H1 (cell line): ENCODE measurements at regions not wholly inside any gene's neighbourhood (a gene's known extent, or its start where the extent isn't known, plus 50 kb on each side); places are given as distances from the start of the nearest gene placed in this dataset.

Source experiments
- CTCF ChIA-PET: fragments of 300-600 bp; sonication (Branson Sonifier 250); formaldehyde crosslinking; loops from one replicate; lab custom pipeline; 2021; ENCODE audit not compliant: partially characterized antibody; lab: Charles Lee
- POLR2A ChIA-PET: fragments of 300-600 bp; sonication (Branson Sonifier 250); formaldehyde crosslinking; loops from one replicate; lab custom pipeline; 2021; ENCODE audit warnings: inconsistent platforms; ENCODE audit not compliant: partially characterized antibody; lab: Charles Lee
- DNase-seq, 2 experiments: peaks; one replicate each; pipeline versions ENCODE4 v3.0.0 to v3.0.0-alpha.2; 2010 to 2022; ENCODE audit warnings: low spot score in 2 of 2, low read depth in 1 of 2, mixed read lengths in 1 of 2
- FAIRE-seq: peaks from 2 replicates; lab custom pipeline; 2011; peaks lifted over from hg19 to GRCh38; lab: Jason Lieb, UNC
- H2AFZ ChIP-seq: 2 replicates; pipeline ENCODE4 v1.8.1; 2012; ENCODE audit warnings: low read length, inconsistent platforms
- H2AK5ac ChIP-seq: 2 replicates; pipeline ENCODE4 v1.6.1; 2013; ENCODE audit warnings: low read depth, low read length
- H2BK120ac ChIP-seq: replicated peaks from 2 replicates; pipeline ENCODE3; 2013; ENCODE audit warnings: low read depth, low read length, inconsistent platforms
- H2BK12ac ChIP-seq: 2 replicates; pipeline ENCODE4 v1.6.1; 2013; ENCODE audit warnings: low read depth, low read length
- H2BK15ac ChIP-seq: 2 replicates; pipeline ENCODE4 v1.6.1; 2013; ENCODE audit warnings: low read length
- H2BK20ac ChIP-seq: 2 replicates; pipeline ENCODE4 v1.6.1; 2013; ENCODE audit warnings: low read length
- H2BK5ac ChIP-seq: 2 replicates; pipeline ENCODE4 v1.6.1; 2013; ENCODE audit warnings: low read depth, low read length
- H3K14ac ChIP-seq: 2 replicates; pipeline ENCODE4 v1.6.1; 2013; ENCODE audit warnings: inconsistent platforms; ENCODE audit not compliant: insufficient read length
- H3K18ac ChIP-seq: 2 replicates; pipeline ENCODE4 v1.6.1; 2013; ENCODE audit warnings: low read length; ENCODE audit errors: extremely low read depth
- H3K23ac ChIP-seq: 2 replicates; pipeline ENCODE4 v1.6.1; 2013; ENCODE audit warnings: inconsistent platforms; ENCODE audit not compliant: insufficient read length
- H3K23me2 ChIP-seq: 2 replicates; pipeline ENCODE4 v1.6.1; 2013; ENCODE audit warnings: low read depth, low read length
- H3K27ac ChIP-seq: 2 replicates; pipeline ENCODE4 v1.6.1; 2011; ENCODE audit warnings: low read depth, low read length, inconsistent platforms
- H3K27me3 ChIP-seq, 4 experiments: replicated peaks in 1 of 4; 1 replicate in 1 of 4; 2 replicates in 3 of 4; pipeline versions ENCODE4 v1.6.1 to v1.8.1; 2011 to 2013; ENCODE audit warnings: low read length in 3 of 4, mild to moderate bottlenecking in 3 of 4, inconsistent platforms in 2 of 4, mixed read lengths in 2 of 4, moderate library complexity in 1 of 4; ENCODE audit not compliant: control insufficient read depth in 3 of 4, insufficient read depth in 3 of 4; ENCODE audit errors: extremely low read depth in 1 of 4
- H3K36me3 ChIP-seq, 4 experiments: 2 replicates each; pipeline versions ENCODE4 v1.6.1 to v1.8.1; 2011 to 2013; ENCODE audit warnings: mild to moderate bottlenecking in 4 of 4, low read length in 3 of 4, moderate library complexity in 2 of 4, control low read depth in 1 of 4, inconsistent platforms in 1 of 4; ENCODE audit not compliant: insufficient read depth in 4 of 4, control insufficient read depth in 2 of 4
- H3K4ac ChIP-seq: replicated peaks from 2 replicates; pipeline ENCODE3; 2013; ENCODE audit warnings: low read length, low read depth, mixed read lengths, inconsistent platforms; ENCODE audit not compliant: insufficient read length
- H3K4me1 ChIP-seq, 4 experiments: replicated peaks in 1 of 4; 1 replicate in 1 of 4; 2 replicates in 3 of 4; pipeline versions ENCODE4 v1.6.1 to v1.8.1; 2011 to 2013; ENCODE audit warnings: low read length in 3 of 4, inconsistent platforms in 2 of 4, mixed read lengths in 1 of 4; ENCODE audit not compliant: insufficient read depth in 4 of 4, control insufficient read depth in 3 of 4
- H3K4me2 ChIP-seq, 2 experiments: 2 replicates each; pipeline versions ENCODE4 v1.6.1 to v1.8.1; 2011 to 2013; ENCODE audit warnings: low read depth in 2 of 2, low read length in 2 of 2, control low read depth in 1 of 2, inconsistent platforms in 1 of 2, mild to moderate bottlenecking in 1 of 2; ENCODE audit not compliant: insufficient read depth in 1 of 2
- H3K4me3 ChIP-seq, 4 experiments: fragments of 200-600, 300-600 bp in 1 of 4; sonication (generic), shearing (Covaris generic), sonication (Bioruptor Twin) in 1 of 4; 2 replicates each; pipeline versions ENCODE4 v1.5.1 to v1.8.1; 2011 to 2016; ENCODE audit warnings: low read length in 4 of 4, low read depth in 3 of 4, control low read depth in 2 of 4, inconsistent platforms in 2 of 4, mild to moderate bottlenecking in 2 of 4, mixed read lengths in 1 of 4, moderate library complexity in 1 of 4; ENCODE audit not compliant: insufficient read depth in 2 of 4; ENCODE audit errors: extremely low read depth in 1 of 4
- H3K56ac ChIP-seq: replicated peaks from 2 replicates; pipeline ENCODE3; 2013; ENCODE audit warnings: low read depth, mild to moderate bottlenecking, mixed read lengths, low read length, inconsistent platforms; ENCODE audit not compliant: insufficient read length
- H3K79me1 ChIP-seq: 2 replicates; pipeline ENCODE4 v1.6.1; 2013; ENCODE audit warnings: low read depth, low read length, control low read depth
- H3K79me2 ChIP-seq, 2 experiments: 2 replicates each; pipeline versions ENCODE4 v1.6.1 to v1.8.1; 2012 to 2013; ENCODE audit warnings: low read length in 2 of 2, mild to moderate bottlenecking in 2 of 2, inconsistent platforms in 1 of 2; ENCODE audit not compliant: insufficient read depth in 2 of 2, control insufficient read depth in 1 of 2
- H3K9ac ChIP-seq, 4 experiments: replicated peaks in 1 of 4; 1 replicate in 1 of 4; 2 replicates in 3 of 4; pipeline versions ENCODE4 v1.6.1 to v1.8.1; 2011 to 2013; ENCODE audit warnings: low read depth in 3 of 4, low read length in 3 of 4, control low read depth in 2 of 4, mild to moderate bottlenecking in 2 of 4, moderate library complexity in 2 of 4, inconsistent platforms in 1 of 4; ENCODE audit errors: extremely low read depth in 1 of 4
- H3K9me3 ChIP-seq, 2 experiments: 2 replicates each; pipeline versions ENCODE4 v1.6.1 to v1.8.1; 2012 to 2013; ENCODE audit warnings: mild to moderate bottlenecking in 2 of 2, moderate library complexity in 2 of 2, control low read depth in 1 of 2, inconsistent platforms in 1 of 2, low read depth in 1 of 2, low read length in 1 of 2, mixed read lengths in 1 of 2; ENCODE audit not compliant: insufficient read depth in 2 of 2
- H4K20me1 ChIP-seq, 2 experiments: replicated peaks in 1 of 2; 2 replicates each; pipeline versions ENCODE3 to v1.8.1; 2011 to 2013; ENCODE audit warnings: inconsistent platforms in 2 of 2, low read length in 2 of 2, mild to moderate bottlenecking in 1 of 2; ENCODE audit not compliant: insufficient read depth in 2 of 2, control insufficient read depth in 1 of 2
- H4K5ac ChIP-seq: 2 replicates; pipeline ENCODE4 v1.6.1; 2013; ENCODE audit warnings: low read length, low read depth, mixed read lengths, inconsistent platforms; ENCODE audit not compliant: insufficient read length
- H4K8ac ChIP-seq: 2 replicates; pipeline ENCODE4 v1.8.0; 2013; ENCODE audit warnings: mild to moderate bottlenecking, moderate library complexity, low read length, inconsistent platforms; ENCODE audit not compliant: insufficient read depth; ENCODE audit errors: extremely low read depth
- H4K91ac ChIP-seq: replicated peaks from 2 replicates; pipeline ENCODE3; 2013; ENCODE audit warnings: low read length, mixed read lengths, inconsistent platforms; ENCODE audit not compliant: insufficient read length
- BACH1 ChIP-seq: IDR thresholded peaks from 2 replicates; pipeline ENCODE4 v1.6.1; 2012; ENCODE audit warnings: low read length, improper control_type of control experiment
- EZH2 ChIP-seq: fragments of 200-600 bp; sonication (generic); IDR thresholded peaks from 2 replicates; pipeline ENCODE4 v1.7.1; 2012; ENCODE audit warnings: low read depth, mild to moderate bottlenecking, moderate library complexity, low read length, inconsistent platforms; ENCODE audit not compliant: severe bottlenecking
- GTF2F1 ChIP-seq: IDR thresholded peaks from 2 replicates; pipeline ENCODE4 v1.6.1; 2012; ENCODE audit warnings: low read depth, low read length, improper control_type of control experiment, borderline replicate concordance
- HDAC2 ChIP-seq, 2 experiments: fragments of 300-600 bp in 1 of 2; sonication (generic) in 1 of 2; IDR thresholded peaks; 2 replicates each; pipeline ENCODE4 v1.6.1; 2011 to 2012; ENCODE audit warnings: low read depth in 2 of 2, low read length in 2 of 2, mild to moderate bottlenecking in 2 of 2, moderate library complexity in 2 of 2, borderline replicate concordance in 1 of 2, inconsistent platforms in 1 of 2
- NANOG ChIP-seq: IDR thresholded peaks from 2 replicates; pipeline ENCODE4 v1.6.1; 2011; ENCODE audit warnings: low read length, low read depth, mild to moderate bottlenecking, inconsistent platforms; ENCODE audit not compliant: insufficient read depth, poor library complexity, severe bottlenecking
- POU5F1 ChIP-seq: IDR thresholded peaks from 2 replicates; pipeline ENCODE4 v1.6.1; 2011; ENCODE audit warnings: low read depth, mild to moderate bottlenecking, low read length, moderate library complexity
- SP4 ChIP-seq: IDR thresholded peaks from 2 replicates; pipeline ENCODE4 v1.6.1; 2012; ENCODE audit warnings: low read length, inconsistent platforms
- TAF1 ChIP-seq: IDR thresholded peaks from 2 replicates; pipeline ENCODE4 v1.6.1; 2011; ENCODE audit warnings: mild to moderate bottlenecking, low read depth, low read length
- YY1 ChIP-seq: IDR thresholded peaks from 2 replicates; pipeline ENCODE4 v1.6.1; 2011; ENCODE audit warnings: low read depth, mild to moderate bottlenecking, low read length
- WGBS, 2 experiments: shearing (Covaris generic) in 1 of 2; methylation state at CpG; one replicate each; pipeline versions ENCODE4 v1.1.6 to v1.1.7; 2013 to 2015; ENCODE audit warnings: low lambda C conversion rate in 2 of 2, mixed read lengths in 2 of 2, inconsistent platforms in 1 of 2, low coverage in 1 of 2, missing lambda C conversion rate in 1 of 2; ENCODE audit not compliant: insufficient replicate concordance in 2 of 2, insufficient coverage in 1 of 2, insufficient read length in 1 of 2; ENCODE audit errors: extremely low coverage in 1 of 2, missing lambda C conversion rate in 1 of 2; 5-methylcytosine and 5-hydroxymethylcytosine counted together

DNA sequence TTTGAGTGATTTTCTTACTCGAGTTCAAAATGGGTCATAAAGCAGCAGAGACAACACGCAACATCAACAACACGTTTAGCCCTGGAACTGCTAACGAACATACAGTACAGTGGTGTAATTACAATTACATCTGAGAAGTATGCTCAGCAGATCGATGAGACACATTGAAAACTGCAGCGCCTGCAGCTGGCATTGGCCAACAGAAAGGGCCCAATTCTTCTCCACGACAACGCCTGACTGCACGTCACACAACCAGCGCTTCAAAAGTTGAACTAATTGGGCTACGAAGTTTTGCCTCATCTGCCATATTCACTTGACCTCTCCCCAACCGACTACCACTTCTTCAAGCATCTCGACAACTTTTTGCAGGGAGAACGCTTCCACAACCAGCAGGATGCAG is 145.6 kb downstream of the SCARB1 start:
- no peak overlapping the region for H4K91ac ChIP-seq
- no peaks in the 10 kb centered on the region for H3K36me3 ChIP-seq
- no peak overlapping the region for H3K9ac ChIP-seq
- ChIA-PET CTCF (interaction anchor here (1.1 kb wide), 1 partner anchor 17 kb away, joined by 5 read pairs; no protein-coding TSS in a partner anchor), POLR2A (no interaction called here)
- H2BK15ac ChIP-seq = no peak overlapping the region
- no peak overlapping the region for H2BK120ac ChIP-seq
- H2BK12ac ChIP-seq = no peak overlapping the region
- no peak overlapping the region for H4K5ac ChIP-seq
- no peak overlapping the region for H4K8ac ChIP-seq
- no peak overlapping the region for H2BK5ac ChIP-seq
- no peak overlapping the region for H3K27ac ChIP-seq
- peaks cover 0 to 2% of the 10 kb centered on the region in 2 experiments for H4K20me1 ChIP-seq
- H2AK5ac ChIP-seq = no peak overlapping the region
- H3K9me3 ChIP-seq = no peaks in the 10 kb centered on the region; a peak in 1 of 4 replicates
- H3K4ac ChIP-seq = no peak overlapping the region
- FAIRE-seq = no peak
- no peak overlapping the region for H3K23ac ChIP-seq
- H2BK20ac ChIP-seq = no peak overlapping the region
- no peak overlapping the region for H3K56ac ChIP-seq
- no peaks in the 10 kb centered on the region for H3K79me2 ChIP-seq
- no peak overlapping the region for H3K4me2 ChIP-seq
- no peak for DNase-seq
- no peaks in the 10 kb centered on the region for H3K23me2 ChIP-seq
- H3K79me1 ChIP-seq = no peaks in the 10 kb centered on the region
- peaks cover 0 to 3% (median 2%) of the 10 kb centered on the region in 4 experiments; a peak in 4 of 7 replicates for H3K4me1 ChIP-seq
- H3K18ac ChIP-seq = no peak overlapping the region
- H3K14ac ChIP-seq = no peak overlapping the region
- 91% methylated on average over 14 of the region's 14 CpGs; no CpG with 5 or more reads in 1 of the 2 experiments for WGBS, 2 experiments
- H3K4me3 ChIP-seq = no peak overlapping the region
- no peak for TF ChIP-seq NANOG
- TF ChIP-seq EZH2 = no peak
- TF ChIP-seq HDAC2 (IDR thresholded peaks at IDR 0.05; ENCODE audit: borderline replicate concordance in 1 of 2, low read depth in 2 of 2, low read length in 2 of 2) = no peak
- TF ChIP-seq BACH1 = no peak
- no peak for TF ChIP-seq POU5F1
- no peak for TF ChIP-seq GTF2F1
- TF ChIP-seq YY1 = no peak
- no peak for TF ChIP-seq SP4
- TF ChIP-seq TAF1 = no peak
- H3K27me3 ChIP-seq = no peaks in the 10 kb centered on the region
- H2AFZ ChIP-seq = no peak overlapping the region
